WTC11 (cell line): ENCODE measurements at regions not wholly inside any gene's neighbourhood (a gene's known extent, or its start where the extent isn't known, plus 50 kb on each side); places are given as distances from the start of the nearest gene placed in this dataset.

Experiments
- CTCF ChIP-seq: fragments of 200-600 bp; IDR thresholded peaks from 2 replicates; pipeline ENCODE4 v1.8.0; 2022; ENCODE audit warnings: antibody characterized with exemption
- HMGXB4 ChIP-seq: sonication (generic); formaldehyde crosslinking; IDR thresholded peaks from 2 replicates; pipeline ENCODE4 v1.8.1; 2023; ENCODE audit warnings: mild to moderate bottlenecking, moderate library complexity, missing genetic modification reagents
- MAX ChIP-seq: sonication (generic); formaldehyde crosslinking; IDR thresholded peaks from 2 replicates; pipeline ENCODE4 v1.8.0; 2022; ENCODE audit warnings: mild to moderate bottlenecking, missing genetic modification reagents

- no peak for TF ChIP-seq CTCF
- no peak for TF ChIP-seq MAX (CRISPR knock-in tag)
- TF ChIP-seq HMGXB4 (CRISPR knock-in tag), result no peak
These were observed 1247.9 kb upstream of the MAP3K7 start for GRCh38 chr6:91834813-91835212.
